ENCODE measurements at regions not wholly inside any gene's neighbourhood (a gene's known extent, or its start where the extent isn't known, plus 50 kb on each side); places are given as distances from the start of the nearest gene placed in this dataset.

GRCh38 chr13:76168661-76169060 lies 532.5 kb downstream of the LMO7 start:
- H3K27me3 Mint-ChIP-seq (ENCODE audit: low read depth): no peaks in the 10 kb centered on the region
- H3K27ac Mint-ChIP-seq: no peak overlapping the region
- H3K9me3 Mint-ChIP-seq: peaks cover 5% of the 10 kb centered on the region
- H3K4me1 Mint-ChIP-seq: peaks cover 1% of the 10 kb centered on the region
- H3K36me3 Mint-ChIP-seq (ENCODE audit: low read depth): no peaks in the 10 kb centered on the region
- H3K4me3 Mint-ChIP-seq: no peak overlapping the region
- no peak for TF ChIP-seq CTCF (IDR thresholded peaks at IDR 0.05; ENCODE audit: unreplicated experiment in 3 of 3)

GRCh38 chr13:76164290-76164689 lies 528.2 kb downstream of the LMO7 start:
- H3K9me3 Mint-ChIP-seq: peaks cover 5% of the 10 kb centered on the region
- peaks cover 35% of the 10 kb centered on the region for H3K4me1 Mint-ChIP-seq
- H3K4me3 Mint-ChIP-seq: no peak overlapping the region
- TF ChIP-seq CTCF (IDR thresholded peaks at IDR 0.05; ENCODE audit: unreplicated experiment in 3 of 3): no peak
- H3K27me3 Mint-ChIP-seq (ENCODE audit: low read depth): no peaks in the 10 kb centered on the region
- no peak overlapping the region for H3K27ac Mint-ChIP-seq
- H3K36me3 Mint-ChIP-seq (ENCODE audit: low read depth): no peaks in the 10 kb centered on the region

GRCh38 chr13:76163761-76164160 lies 527.6 kb downstream of the LMO7 start:
- no peak for TF ChIP-seq CTCF (IDR thresholded peaks at IDR 0.05; ENCODE audit: unreplicated experiment in 3 of 3)
- Mint-ChIP-seq H3K4me3 (no peak overlapping the region), H3K4me1 (peaks cover 35% of the 10 kb centered on the region), H3K36me3 (ENCODE audit: low read depth) (no peaks in the 10 kb centered on the region), H3K27me3 (ENCODE audit: low read depth) (no peaks in the 10 kb centered on the region), H3K9me3 (peaks cover 2% of the 10 kb centered on the region), H3K27ac (peak overlapping the region in 1 of 3 experiments; percentile 91)

GRCh38 chr13:76160961-76161925 lies 525.1 kb downstream of the LMO7 start:
- Mint-ChIP-seq H3K27ac (peak overlapping the region; percentile 36 to 91 (median 81)), H3K4me3 (no peak overlapping the region), H3K36me3 (ENCODE audit: low read depth) (no peaks in the 10 kb centered on the region), H3K27me3 (ENCODE audit: low read depth) (no peaks in the 10 kb centered on the region), H3K4me1 (peaks cover 45% of the 10 kb centered on the region), H3K9me3 (no peaks in the 10 kb centered on the region)
- no peak for TF ChIP-seq CTCF (IDR thresholded peaks at IDR 0.05; ENCODE audit: unreplicated experiment in 3 of 3)

GRCh38 chr13:76160506-76160905 lies 524.4 kb downstream of the LMO7 start:
- H3K4me1 Mint-ChIP-seq: peaks cover 45% of the 10 kb centered on the region
- no peaks in the 10 kb centered on the region for H3K27me3 Mint-ChIP-seq (ENCODE audit: low read depth)
- no peak overlapping the region for H3K4me3 Mint-ChIP-seq
- H3K27ac Mint-ChIP-seq: peak overlapping the region in 2 of 3 experiments; percentile 81 to 91
- no peaks in the 10 kb centered on the region for H3K9me3 Mint-ChIP-seq
- H3K36me3 Mint-ChIP-seq (ENCODE audit: low read depth): no peaks in the 10 kb centered on the region
- TF ChIP-seq CTCF (IDR thresholded peaks at IDR 0.05; ENCODE audit: unreplicated experiment in 3 of 3): no peak

GRCh38 chr13:76157926-76158325 lies 521.8 kb downstream of the LMO7 start:
- no peak overlapping the region for H3K4me3 Mint-ChIP-seq
- H3K36me3 Mint-ChIP-seq (ENCODE audit: low read depth): no peaks in the 10 kb centered on the region
- no peak for TF ChIP-seq CTCF (IDR thresholded peaks at IDR 0.05; ENCODE audit: unreplicated experiment in 3 of 3)
- H3K27me3 Mint-ChIP-seq (ENCODE audit: low read depth): no peaks in the 10 kb centered on the region
- H3K27ac Mint-ChIP-seq: peak overlapping the region in 1 of 3 experiments; percentile 46
- no peaks in the 10 kb centered on the region for H3K9me3 Mint-ChIP-seq
- H3K4me1 Mint-ChIP-seq: peaks cover 37% of the 10 kb centered on the region
